Right atrium auricular region (tissue), 2 donors: ENCODE measurements at regions not wholly inside any gene's neighbourhood (a gene's known extent, or its start where the extent isn't known, plus 50 kb on each side); places are given as distances from the start of the nearest gene placed in this dataset.

Experiments
- DNase-seq: peaks from one replicate; pipeline ENCODE4 v3.0.0-alpha.2; 2019; ENCODE audit warnings: low spot score
- H3K27ac ChIP-seq, 2 donors: fragments of 200-600 bp; sonication (generic); 1 replicate in 1 of 2; 2 replicates in 1 of 2; pipeline ENCODE4 v1.5.1; 2016 to 2019
- H3K27me3 ChIP-seq, 2 donors: fragments of 200-600 bp; sonication (generic); one replicate each; pipeline versions ENCODE4 v1.5.1 to v1.6.0; 2017 to 2019
- H3K36me3 ChIP-seq: fragments of 200-600 bp; sonication (generic); one replicate; pipeline ENCODE4 v1.5.1; 2016
- H3K4me1 ChIP-seq, 2 donors: fragments of 200-600 bp; sonication (generic); one replicate each; pipeline versions ENCODE4 v1.5.1 to v1.6.0; 2017 to 2019
- H3K4me3 ChIP-seq, 2 donors: fragments of 200-600 bp; sonication (generic); 1 replicate in 1 of 2; 2 replicates in 1 of 2; pipeline ENCODE4 v1.5.1; 2017 to 2019; ENCODE audit warnings: mild to moderate bottlenecking in 1 of 2, moderate library complexity in 1 of 2
- H3K9me3 ChIP-seq, 2 donors: fragments of 200-600 bp; sonication (generic); one replicate each; pipeline ENCODE4 v1.5.1; 2019
- CTCF ChIP-seq, 2 donors: fragments of 200-600 bp; sonication (generic); IDR thresholded peaks; one replicate each; pipeline ENCODE4 v1.5.1; 2019; ENCODE audit warnings: antibody characterized with exemption in 2 of 2

DNA sequence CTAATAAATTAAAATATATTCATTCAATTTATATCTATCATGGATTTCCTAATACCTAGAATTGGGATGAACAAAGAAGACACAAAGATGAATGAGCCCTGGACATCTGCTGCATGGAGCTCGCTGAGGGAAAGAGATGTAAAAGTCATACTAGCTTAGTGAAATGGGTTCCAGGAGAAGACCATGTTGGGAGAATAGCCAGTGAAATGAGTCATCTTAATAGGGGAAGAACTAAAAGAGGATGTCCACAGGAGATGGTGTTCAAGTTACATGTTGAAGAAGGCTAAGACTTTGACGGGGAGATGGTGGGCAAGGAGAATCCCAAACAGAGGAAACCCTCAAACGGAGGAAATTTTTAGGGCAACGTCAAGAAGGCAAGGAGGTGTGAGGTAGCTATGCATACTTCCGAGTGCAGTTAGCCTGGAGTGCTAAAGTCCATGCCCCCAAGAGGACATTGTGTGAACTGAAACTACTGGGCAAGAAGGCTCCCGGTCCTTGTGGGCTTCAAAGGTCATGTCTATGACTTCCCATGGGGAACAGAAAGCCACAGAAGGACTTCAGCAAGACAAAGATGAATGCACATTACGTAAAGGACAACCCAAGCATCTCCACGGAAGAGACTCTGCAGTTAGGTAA, 220.5 kb upstream of the CDH11 start:
- Histone ChIP-seq H3K9me3 (no peaks in the 10 kb centered on the region), H3K27me3 (no peaks in the 10 kb centered on the region), H3K36me3 (no peaks in the 10 kb centered on the region), H3K27ac (no peak overlapping the region), H3K4me1 (no peaks in the 10 kb centered on the region), H3K4me3 (no peak overlapping the region)
- no peak for DNase-seq
- TF ChIP-seq CTCF (IDR thresholded peaks at IDR 0.05), result no peak

DNA sequence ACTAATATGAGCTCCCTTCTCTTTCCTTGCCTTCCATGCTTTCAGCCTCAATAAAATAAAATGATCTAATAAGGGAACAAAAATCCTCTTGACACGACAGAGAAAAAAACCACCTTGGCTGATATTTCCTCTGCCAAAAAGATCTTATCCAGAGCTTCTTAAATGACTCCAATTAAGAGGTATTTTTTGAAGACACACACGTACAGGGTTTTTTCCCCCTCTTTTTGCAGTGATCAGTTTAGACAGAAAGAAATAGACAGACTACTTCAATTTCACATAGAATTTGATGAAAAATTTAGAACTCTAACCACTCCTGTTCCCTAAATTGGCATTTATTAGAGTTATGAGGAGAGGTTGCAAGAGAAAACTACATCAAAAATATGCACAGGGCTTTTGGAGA, 217.2 kb upstream of the CDH11 start:
- H3K36me3 ChIP-seq, result no peaks in the 10 kb centered on the region
- H3K27me3 ChIP-seq, result no peaks in the 10 kb centered on the region
- no peak overlapping the region for H3K27ac ChIP-seq
- H3K9me3 ChIP-seq, result no peaks in the 10 kb centered on the region
- no peak overlapping the region for H3K4me3 ChIP-seq
- TF ChIP-seq CTCF (IDR thresholded peaks at IDR 0.05), result no peak
- no peaks in the 10 kb centered on the region for H3K4me1 ChIP-seq
- no peak for DNase-seq

- no peak for DNase-seq
- Histone ChIP-seq H3K27ac (no peak overlapping the region), H3K27me3 (no peaks in the 10 kb centered on the region), H3K36me3 (no peaks in the 10 kb centered on the region), H3K4me3 (no peak overlapping the region), H3K4me1 (no peaks in the 10 kb centered on the region), H3K9me3 (no peaks in the 10 kb centered on the region)
- no peak for TF ChIP-seq CTCF (IDR thresholded peaks at IDR 0.05)
These were observed 214.3 kb upstream of the CDH11 start for GRCh38 chr16:65336160-65336559.

- TF ChIP-seq CTCF (IDR thresholded peaks at IDR 0.05), result no peak
- Histone ChIP-seq H3K4me1 (no peaks in the 10 kb centered on the region), H3K27ac (no peak overlapping the region), H3K27me3 (no peaks in the 10 kb centered on the region), H3K4me3 (no peak overlapping the region), H3K9me3 (no peaks in the 10 kb centered on the region), H3K36me3 (no peaks in the 10 kb centered on the region)
- no peak for DNase-seq
These were observed 212.2 kb upstream of the CDH11 start for GRCh38 chr16:65334081-65334480.

DNA sequence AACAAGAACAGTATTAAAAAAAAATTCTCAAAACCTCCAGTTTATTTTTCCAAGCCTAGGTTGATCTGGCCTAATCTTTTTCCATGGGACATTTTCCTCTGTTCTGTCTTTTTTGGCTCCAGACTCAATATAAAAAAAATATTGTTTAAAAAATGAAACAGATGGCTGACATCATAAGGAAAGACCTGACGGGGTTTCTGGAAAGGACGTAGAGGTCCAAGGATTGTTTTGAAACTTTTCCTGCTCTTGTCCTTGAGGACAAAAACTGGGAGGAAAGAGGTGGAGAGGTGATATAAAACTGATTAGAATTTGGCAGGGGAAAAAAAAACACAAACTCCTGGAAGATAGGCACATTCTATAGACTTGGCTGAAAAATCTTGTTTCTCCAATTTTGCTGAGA, 211.4 kb upstream of the CDH11 start:
- Histone ChIP-seq H3K4me1 (no peaks in the 10 kb centered on the region), H3K27me3 (no peaks in the 10 kb centered on the region), H3K36me3 (no peaks in the 10 kb centered on the region), H3K27ac (no peak overlapping the region), H3K4me3 (no peak overlapping the region), H3K9me3 (no peaks in the 10 kb centered on the region)
- TF ChIP-seq CTCF (IDR thresholded peaks at IDR 0.05), result no peak
- DNase-seq, result no peak

DNA sequence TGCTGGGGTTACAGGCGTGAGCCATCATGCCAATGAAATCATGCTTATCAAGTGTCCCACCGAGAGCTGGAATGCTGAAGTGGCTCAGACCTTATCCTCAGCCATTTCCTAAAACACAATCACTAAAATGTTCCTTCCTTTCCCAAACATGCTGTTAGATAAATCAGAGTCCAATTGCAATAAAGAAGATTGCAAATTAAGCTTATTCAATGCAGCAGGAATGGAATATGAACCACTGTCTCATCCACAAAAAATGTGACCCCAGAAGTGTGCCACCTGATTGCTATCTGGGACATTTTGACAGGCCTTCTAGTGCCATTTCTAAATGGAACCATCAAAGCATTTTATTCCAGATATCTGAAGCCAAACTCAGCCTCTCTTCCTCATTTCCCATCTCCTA, 205.5 kb upstream of the CDH11 start:
- Histone ChIP-seq H3K4me1 (no peaks in the 10 kb centered on the region), H3K27me3 (no peaks in the 10 kb centered on the region), H3K9me3 (no peaks in the 10 kb centered on the region), H3K36me3 (no peaks in the 10 kb centered on the region), H3K27ac (no peak overlapping the region), H3K4me3 (no peak overlapping the region)
- no peak for TF ChIP-seq CTCF (IDR thresholded peaks at IDR 0.05)
- no peak for DNase-seq
